ENCODE measurements at regions not wholly inside any gene's neighbourhood (a gene's known extent, or its start where the extent isn't known, plus 50 kb on each side); places are given as distances from the start of the nearest gene placed in this dataset.

GRCh38 chr11:28400331-28401100 lies 292.3 kb downstream of the METTL15 start:
- DNase-seq (ENCODE audit: low spot score) = no peak

DNA sequence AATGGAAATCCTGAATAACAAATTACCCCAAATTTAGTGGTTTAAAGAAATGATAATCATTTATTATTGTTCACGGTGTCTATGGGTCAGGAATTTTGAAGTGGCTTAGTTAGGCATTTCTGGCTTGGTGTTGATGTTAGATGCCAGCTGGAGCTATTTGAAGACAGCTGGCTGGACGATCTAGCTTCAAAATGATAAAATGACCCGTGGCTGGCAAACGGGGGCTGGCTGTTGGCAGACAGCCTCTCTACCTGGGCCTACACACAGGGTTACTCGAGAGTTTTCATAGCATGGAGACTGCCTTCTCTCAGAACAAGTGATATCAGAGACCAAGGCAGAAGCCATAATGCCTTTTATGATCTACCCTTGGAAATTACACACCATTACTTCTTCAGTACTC lies 285.2 kb downstream of the METTL15 start:
- no peak for DNase-seq (ENCODE audit: low spot score)

- DNase-seq (ENCODE audit: low spot score) = no peak
These were observed 276.2 kb downstream of the METTL15 start for GRCh38 chr11:28384418-28384817.

- DNase-seq (ENCODE audit: low spot score) = no peak
These were observed 275.3 kb downstream of the METTL15 start for GRCh38 chr11:28383456-28383855.

Measured in hematopoietic multipotent progenitor cell treated with erythropoietin and hydrocortisone succinate and interleukin-3 and kit ligand, for 17 days (in vitro differentiated cells).